GM12878 (cell line): ENCODE measurements at regions not wholly inside any gene's neighbourhood (a gene's known extent, or its start where the extent isn't known, plus 50 kb on each side); places are given as distances from the start of the nearest gene placed in this dataset.

Experiments
- ATAC-seq: fragments of 200-7000 bp; cut with Tn5 transposase; 3 replicates; pipeline ENCODE4 v1.9.1; 2020; ENCODE audit warnings: mild to moderate bottlenecking, moderate library complexity
- BruUV-seq: library from RNA; stranded (reverse); fragments of 400-500 nt; replicated peaks from 2 replicates; lab custom pipeline; 2021; lab: Mats Ljungman, UMichigan
- CTCF ChIA-PET: fragments of 300-600 bp; sonication (Branson Sonifier 250); formaldehyde crosslinking; extraction: SDS; loops from one replicate; lab custom pipeline; 2021; ENCODE audit warnings: inconsistent platforms; lab: Yijun Ruan, JAX
- POLR2A ChIA-PET: fragments of 350-600 bp; formaldehyde crosslinking; extraction: SDS; loops from one replicate; lab custom pipeline; 2021; ENCODE audit warnings: inconsistent platforms; lab: Charles Lee
- RAD21 ChIA-PET: fragments of 300-600 bp; sonication (Branson Sonifier 250); formaldehyde crosslinking; loops from one replicate; lab custom pipeline; 2023; ENCODE audit warnings: antibody characterized with exemption; ENCODE audit not compliant: unreplicated experiment; lab: Charles Lee
- SMC1A ChIA-PET: fragments of 300-600 bp; sonication (Branson Sonifier 250); formaldehyde crosslinking; loops from one replicate; lab custom pipeline; 2023; ENCODE audit not compliant: unreplicated experiment, uncharacterized antibody; lab: Charles Lee
- DNase-seq: peaks from one replicate; pipeline ENCODE4 v3.0.0-alpha.2; 2011; ENCODE audit warnings: low read depth, low spot score
- FAIRE-seq: peaks from 3 replicates; lab custom pipeline; 2011; peaks lifted over from hg19 to GRCh38; lab: Jason Lieb, UNC
- H2AFZ ChIP-seq: 2 replicates; pipeline ENCODE4 v1.6.0; 2011; ENCODE audit warnings: low read depth, low read length, control low read depth; ENCODE audit not compliant: control insufficient read depth
- H3K27ac ChIP-seq: 2 replicates; pipeline ENCODE4 v1.5.1; 2011; ENCODE audit warnings: control low read depth; ENCODE audit not compliant: control insufficient read depth, insufficient read depth
- H3K27me3 ChIP-seq, 2 experiments: replicated peaks in 1 of 2; 2 replicates each; pipeline versions ENCODE4 v1.6.0 to v1.6.1; 2011; ENCODE audit warnings: low read length in 1 of 2; ENCODE audit not compliant: control insufficient read depth in 2 of 2, insufficient read depth in 2 of 2
- H3K36me3 ChIP-seq, 2 experiments: 2 replicates each; pipeline ENCODE4 v1.5.1; 2011; ENCODE audit warnings: low read length in 1 of 2; ENCODE audit not compliant: control insufficient read depth in 2 of 2, insufficient read depth in 2 of 2
- H3K4me1 ChIP-seq: 2 replicates; pipeline ENCODE4 v1.6.1; 2011; ENCODE audit warnings: mild to moderate bottlenecking, low read length, moderate library complexity, mixed read lengths; ENCODE audit not compliant: control insufficient read depth, insufficient read depth
- H3K4me2 ChIP-seq: 2 replicates; pipeline ENCODE4 v1.6.0; 2011; ENCODE audit warnings: control low read depth; ENCODE audit not compliant: control insufficient read depth, insufficient read depth
- H3K4me3 ChIP-seq: fragments of 200-600 bp; sonication (generic); 2 replicates; pipeline ENCODE4 v1.5.1; 2016
- H3K79me2 ChIP-seq: 2 replicates; pipeline ENCODE4 v1.6.0; 2011; ENCODE audit warnings: low read length; ENCODE audit not compliant: control insufficient read depth, insufficient read depth
- H3K9ac ChIP-seq: 2 replicates; pipeline ENCODE4 v1.8.0; 2011; ENCODE audit warnings: low read length, control low read depth, mixed read lengths; ENCODE audit not compliant: control insufficient read depth, insufficient read depth
- H3K9me3 ChIP-seq: replicated peaks from 3 replicates; pipeline ENCODE4 v1.5.1; 2011; ENCODE audit warnings: mild to moderate bottlenecking, low read length; ENCODE audit not compliant: control insufficient read depth, insufficient read depth
- H4K20me1 ChIP-seq: 2 replicates; pipeline ENCODE4 v1.6.0; 2011; ENCODE audit not compliant: control insufficient read depth, insufficient read depth
- BHLHE40 ChIP-seq, 2 experiments: fragments of 450-650 bp in 1 of 2; IDR thresholded peaks; 2 replicates each; pipeline ENCODE4 v1.6.1; 2011 to 2017; ENCODE audit warnings: low read depth in 2 of 2, borderline replicate concordance in 1 of 2, improper control_type of control experiment in 1 of 2, low read length in 1 of 2, mild to moderate bottlenecking in 1 of 2
- HDAC2 ChIP-seq: fragments of 200-600 bp; sonication (generic); IDR thresholded peaks from 2 replicates; pipeline ENCODE4 v1.6.1; 2017
- HDGF ChIP-seq: fragments of 450-650 bp; IDR thresholded peaks from 2 replicates; pipeline ENCODE4 v1.6.1; 2016; ENCODE audit warnings: antibody characterized with exemption
- LARP7 ChIP-seq: fragments of 450-650 bp; IDR thresholded peaks from 2 replicates; pipeline ENCODE4 v1.6.1; 2017; ENCODE audit warnings: mild to moderate bottlenecking
- MTA2 ChIP-seq: fragments of 450-650 bp; IDR thresholded peaks from 2 replicates; pipeline ENCODE4 v1.6.1; 2016; ENCODE audit warnings: low read depth, mild to moderate bottlenecking, moderate library complexity
- NFYB ChIP-seq: IDR thresholded peaks from 2 replicates; pipeline ENCODE4 v1.6.1; 2011; ENCODE audit warnings: low read depth, mild to moderate bottlenecking, low read length, improper control_type of control experiment, moderate library complexity; ENCODE audit not compliant: insufficient read depth
- NR2C1 ChIP-seq: fragments of 450-650 bp; IDR thresholded peaks from 2 replicates; pipeline ENCODE4 v1.6.1; 2017; ENCODE audit warnings: antibody characterized with exemption, mild to moderate bottlenecking, moderate library complexity
- POLR2A ChIP-seq: IDR thresholded peaks from 2 replicates; pipeline ENCODE4 v1.6.1; 2011; ENCODE audit warnings: low read depth, mild to moderate bottlenecking, low read length
- SMARCA5 ChIP-seq: fragments of 450-650 bp; IDR thresholded peaks from 2 replicates; pipeline ENCODE4 v1.6.1; 2017; ENCODE audit warnings: mild to moderate bottlenecking
- TAF1 ChIP-seq: IDR thresholded peaks from 2 replicates; pipeline ENCODE4 v1.6.1; 2011; ENCODE audit warnings: mild to moderate bottlenecking, low read depth, low read length, borderline replicate concordance
- YBX1 ChIP-seq: fragments of 450-650 bp; IDR thresholded peaks from 2 replicates; pipeline ENCODE4 v1.6.1; 2016; ENCODE audit warnings: antibody characterized with exemption
- ZNF217 ChIP-seq: fragments of 450-650 bp; IDR thresholded peaks from 2 replicates; pipeline ENCODE4 v1.6.1; 2017; ENCODE audit warnings: antibody characterized with exemption, mild to moderate bottlenecking
- ZSCAN29 ChIP-seq: fragments of 450-650 bp; IDR thresholded peaks from 2 replicates; pipeline ENCODE4 v1.6.1; 2017; ENCODE audit warnings: mild to moderate bottlenecking, moderate library complexity
- WGBS: methylation state at CpG from one replicate; pipeline ENCODE4 v1.1.6; 2016; ENCODE audit warnings: low lambda C conversion rate; ENCODE audit not compliant: insufficient replicate concordance, insufficient coverage; ENCODE audit errors: missing lambda C conversion rate; 5-methylcytosine and 5-hydroxymethylcytosine counted together
- in situ Hi-C: fragments of 300-500 bp; cut with MboI; formaldehyde crosslinking; loops from 9 replicates; pipeline ENCODE4 v1.14.3; 2018; ENCODE audit warnings: mixed read lengths
- intact Hi-C: fragments of 100-400 bp; cut with micrococcal nuclease; formaldehyde crosslinking; loops from one replicate; pipeline ENCODE4 v1.14.2; 2022; ENCODE audit not compliant: unreplicated experiment
- TF ChIP-seq, protein P1 (sequence below): fragments of 450-650 bp; IDR thresholded peaks from 2 replicates; pipeline ENCODE4 v1.6.1; 2017; ENCODE audit warnings: mild to moderate bottlenecking, moderate library complexity
- TF ChIP-seq, protein P2 (sequence below): fragments of 450-650 bp; IDR thresholded peaks from 2 replicates; pipeline ENCODE4 v1.6.1; 2017; ENCODE audit warnings: antibody characterized with exemption, mild to moderate bottlenecking, moderate library complexity
- TF ChIP-seq, protein P3 (sequence below): fragments of 450-650 bp; IDR thresholded peaks from 2 replicates; pipeline ENCODE4 v1.6.1; 2017; ENCODE audit warnings: mild to moderate bottlenecking, low read depth, inconsistent platforms; ENCODE audit not compliant: poor library complexity, severe bottlenecking

DNA sequence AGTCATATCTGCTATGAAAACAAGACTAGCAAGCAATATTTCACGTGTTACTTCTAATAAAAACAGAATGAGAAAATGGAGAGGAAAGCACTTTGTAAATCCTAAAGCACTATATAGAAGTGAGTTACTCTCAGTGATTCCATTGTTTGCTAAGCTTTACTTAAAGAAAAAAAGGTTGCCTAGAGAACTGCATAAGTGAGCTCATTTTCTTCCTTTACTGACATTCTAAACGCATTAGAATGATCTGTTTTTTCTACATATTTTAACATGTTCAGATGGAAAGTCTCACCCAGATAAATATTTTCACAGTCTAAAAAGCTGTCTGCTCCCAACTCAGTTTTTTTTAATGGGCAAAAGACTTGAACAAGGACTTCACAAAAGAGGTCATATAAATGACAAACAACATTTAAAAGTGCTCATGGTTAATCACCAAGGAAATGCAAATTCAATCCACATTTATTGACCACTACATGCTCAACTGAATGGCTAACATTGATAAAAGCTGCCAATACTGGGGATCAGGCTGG lies 52.9 kb upstream of the AKAP12 start:
- ChIA-PET CTCF (interaction anchor here (0.6 to 1.3 kb wide), 2 partner anchors 9 to 21 kb away, joined by 3 read pairs; no protein-coding TSS in a partner anchor), POLR2A (no interaction called here), SMC1A (no interaction called here), RAD21 (no interaction called here)
- BruUV-seq = no TSS peak
- DNase-seq = no peak
- WGBS = 0% methylated on average over 2 of the region's 2 CpGs
- H3K79me2 ChIP-seq = no peaks in the 10 kb centered on the region
- no peak overlapping the region for H2AFZ ChIP-seq
- no peaks in the 10 kb centered on the region for H4K20me1 ChIP-seq
- H3K4me3 ChIP-seq = no peak overlapping the region
- H3K4me1 ChIP-seq = no peaks in the 10 kb centered on the region
- FAIRE-seq = no peak
- no peak for ATAC-seq
- H3K27ac ChIP-seq = no peak overlapping the region
- no peaks in the 10 kb centered on the region for H3K27me3 ChIP-seq
- H3K9me3 ChIP-seq = no peaks in the 10 kb centered on the region
- intact Hi-C loops (no loop called here), in situ Hi-C loops (no loop called here)
- H3K36me3 ChIP-seq = no peaks in the 10 kb centered on the region
- no peak for TF ChIP-seq HDAC2
- TF ChIP-seq, protein P1, sequence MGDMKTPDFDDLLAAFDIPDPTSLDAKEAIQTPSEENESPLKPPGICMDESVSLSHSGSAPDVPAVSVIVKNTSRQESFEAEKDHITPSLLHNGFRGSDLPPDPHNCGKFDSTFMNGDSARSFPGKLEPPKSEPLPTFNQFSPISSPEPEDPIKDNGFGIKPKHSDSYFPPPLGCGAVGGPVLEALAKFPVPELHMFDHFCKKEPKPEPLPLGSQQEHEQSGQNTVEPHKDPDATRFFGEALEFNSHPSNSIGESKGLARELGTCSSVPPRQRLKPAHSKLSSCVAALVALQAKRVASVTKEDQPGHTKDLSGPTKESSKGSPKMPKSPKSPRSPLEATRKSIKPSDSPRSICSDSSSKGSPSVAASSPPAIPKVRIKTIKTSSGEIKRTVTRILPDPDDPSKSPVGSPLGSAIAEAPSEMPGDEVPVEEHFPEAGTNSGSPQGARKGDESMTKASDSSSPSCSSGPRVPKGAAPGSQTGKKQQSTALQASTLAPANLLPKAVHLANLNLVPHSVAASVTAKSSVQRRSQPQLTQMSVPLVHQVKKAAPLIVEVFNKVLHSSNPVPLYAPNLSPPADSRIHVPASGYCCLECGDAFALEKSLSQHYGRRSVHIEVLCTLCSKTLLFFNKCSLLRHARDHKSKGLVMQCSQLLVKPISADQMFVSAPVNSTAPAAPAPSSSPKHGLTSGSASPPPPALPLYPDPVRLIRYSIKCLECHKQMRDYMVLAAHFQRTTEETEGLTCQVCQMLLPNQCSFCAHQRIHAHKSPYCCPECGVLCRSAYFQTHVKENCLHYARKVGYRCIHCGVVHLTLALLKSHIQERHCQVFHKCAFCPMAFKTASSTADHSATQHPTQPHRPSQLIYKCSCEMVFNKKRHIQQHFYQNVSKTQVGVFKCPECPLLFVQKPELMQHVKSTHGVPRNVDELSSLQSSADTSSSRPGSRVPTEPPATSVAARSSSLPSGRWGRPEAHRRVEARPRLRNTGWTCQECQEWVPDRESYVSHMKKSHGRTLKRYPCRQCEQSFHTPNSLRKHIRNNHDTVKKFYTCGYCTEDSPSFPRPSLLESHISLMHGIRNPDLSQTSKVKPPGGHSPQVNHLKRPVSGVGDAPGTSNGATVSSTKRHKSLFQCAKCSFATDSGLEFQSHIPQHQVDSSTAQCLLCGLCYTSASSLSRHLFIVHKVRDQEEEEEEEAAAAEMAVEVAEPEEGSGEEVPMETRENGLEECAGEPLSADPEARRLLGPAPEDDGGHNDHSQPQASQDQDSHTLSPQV = no peak
- no peak for TF ChIP-seq SMARCA5
- no peak for TF ChIP-seq YBX1
- TF ChIP-seq MTA2 = no peak
- no peak for TF ChIP-seq BHLHE40 (IDR thresholded peaks at IDR 0.05; ENCODE audit: borderline replicate concordance in 1 of 2, low read depth in 2 of 2, low read length in 1 of 2)
- no peak for TF ChIP-seq TAF1
- TF ChIP-seq ZNF217 = no peak
- TF ChIP-seq, protein P2, sequence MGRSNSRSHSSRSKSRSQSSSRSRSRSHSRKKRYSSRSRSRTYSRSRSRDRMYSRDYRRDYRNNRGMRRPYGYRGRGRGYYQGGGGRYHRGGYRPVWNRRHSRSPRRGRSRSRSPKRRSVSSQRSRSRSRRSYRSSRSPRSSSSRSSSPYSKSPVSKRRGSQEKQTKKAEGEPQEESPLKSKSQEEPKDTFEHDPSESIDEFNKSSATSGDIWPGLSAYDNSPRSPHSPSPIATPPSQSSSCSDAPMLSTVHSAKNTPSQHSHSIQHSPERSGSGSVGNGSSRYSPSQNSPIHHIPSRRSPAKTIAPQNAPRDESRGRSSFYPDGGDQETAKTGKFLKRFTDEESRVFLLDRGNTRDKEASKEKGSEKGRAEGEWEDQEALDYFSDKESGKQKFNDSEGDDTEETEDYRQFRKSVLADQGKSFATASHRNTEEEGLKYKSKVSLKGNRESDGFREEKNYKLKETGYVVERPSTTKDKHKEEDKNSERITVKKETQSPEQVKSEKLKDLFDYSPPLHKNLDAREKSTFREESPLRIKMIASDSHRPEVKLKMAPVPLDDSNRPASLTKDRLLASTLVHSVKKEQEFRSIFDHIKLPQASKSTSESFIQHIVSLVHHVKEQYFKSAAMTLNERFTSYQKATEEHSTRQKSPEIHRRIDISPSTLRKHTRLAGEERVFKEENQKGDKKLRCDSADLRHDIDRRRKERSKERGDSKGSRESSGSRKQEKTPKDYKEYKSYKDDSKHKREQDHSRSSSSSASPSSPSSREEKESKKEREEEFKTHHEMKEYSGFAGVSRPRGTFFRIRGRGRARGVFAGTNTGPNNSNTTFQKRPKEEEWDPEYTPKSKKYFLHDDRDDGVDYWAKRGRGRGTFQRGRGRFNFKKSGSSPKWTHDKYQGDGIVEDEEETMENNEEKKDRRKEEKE = no peak
- no peak for TF ChIP-seq LARP7
- no peak for TF ChIP-seq HDGF
- TF ChIP-seq, protein P3, sequence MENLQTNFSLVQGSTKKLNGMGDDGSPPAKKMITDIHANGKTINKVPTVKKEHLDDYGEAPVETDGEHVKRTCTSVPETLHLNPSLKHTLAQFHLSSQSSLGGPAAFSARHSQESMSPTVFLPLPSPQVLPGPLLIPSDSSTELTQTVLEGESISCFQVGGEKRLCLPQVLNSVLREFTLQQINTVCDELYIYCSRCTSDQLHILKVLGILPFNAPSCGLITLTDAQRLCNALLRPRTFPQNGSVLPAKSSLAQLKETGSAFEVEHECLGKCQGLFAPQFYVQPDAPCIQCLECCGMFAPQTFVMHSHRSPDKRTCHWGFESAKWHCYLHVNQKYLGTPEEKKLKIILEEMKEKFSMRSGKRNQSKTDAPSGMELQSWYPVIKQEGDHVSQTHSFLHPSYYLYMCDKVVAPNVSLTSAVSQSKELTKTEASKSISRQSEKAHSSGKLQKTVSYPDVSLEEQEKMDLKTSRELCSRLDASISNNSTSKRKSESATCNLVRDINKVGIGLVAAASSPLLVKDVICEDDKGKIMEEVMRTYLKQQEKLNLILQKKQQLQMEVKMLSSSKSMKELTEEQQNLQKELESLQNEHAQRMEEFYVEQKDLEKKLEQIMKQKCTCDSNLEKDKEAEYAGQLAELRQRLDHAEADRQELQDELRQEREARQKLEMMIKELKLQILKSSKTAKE = no peak
- TF ChIP-seq NFYB = no peak
- TF ChIP-seq ZSCAN29 = no peak
- no peak for TF ChIP-seq NR2C1
- no peak for TF ChIP-seq POLR2A
- no peak overlapping the region for H3K9ac ChIP-seq
- no peak overlapping the region for H3K4me2 ChIP-seq
